OCI-M2 (cell line): ENCODE measurements at regions not wholly inside any gene's neighbourhood (a gene's known extent, or its start where the extent isn't known, plus 50 kb on each side); places are given as distances from the start of the nearest gene placed in this dataset.

Experiments
- DNase-seq: peaks from one replicate; lab custom pipeline; 2025; ENCODE audit not compliant: unreplicated experiment; lab: John Stamatoyannopoulos, UW

DNA sequence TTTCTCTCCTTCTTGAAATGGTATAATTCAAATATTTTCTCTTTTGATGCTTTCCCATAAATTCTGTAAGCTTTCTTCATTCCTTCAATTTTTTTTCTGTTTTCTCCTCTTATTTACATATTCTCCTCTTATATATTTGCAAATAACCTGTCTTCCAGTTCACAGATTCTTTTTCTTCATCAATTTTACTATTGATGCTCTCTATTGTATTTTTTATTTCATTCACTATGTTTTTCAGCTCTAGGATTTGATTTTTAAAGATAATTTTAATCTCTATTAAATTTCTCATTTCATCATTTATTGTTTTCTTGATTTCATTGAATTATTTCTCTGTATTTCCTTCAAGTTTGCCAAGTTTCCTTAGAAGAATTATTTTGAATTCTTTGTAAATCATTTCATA lies 54.0 kb upstream of the PRPS1L1 start:
- no peak for DNase-seq

DNA sequence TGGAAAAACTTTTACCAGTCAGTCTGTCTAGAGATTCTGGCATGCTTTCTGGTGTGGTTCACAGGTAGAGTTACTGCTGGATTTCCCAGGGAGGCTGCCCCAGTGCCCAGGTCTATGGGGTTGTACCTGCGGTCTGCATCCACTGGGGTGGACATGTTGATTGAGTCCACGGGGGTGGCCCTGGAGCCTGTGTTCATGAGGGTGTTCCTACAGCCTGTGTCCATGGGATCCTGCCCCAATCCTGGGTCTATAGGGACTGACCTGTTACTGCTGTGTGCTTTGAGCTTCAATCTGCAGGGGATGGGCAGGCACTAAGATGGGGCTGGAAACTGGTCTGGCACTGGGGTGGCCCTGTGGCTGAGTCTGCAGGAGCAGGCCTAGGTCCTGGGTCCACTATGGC lies 54.5 kb upstream of the PRPS1L1 start:
- DNase-seq: no peak

DNA sequence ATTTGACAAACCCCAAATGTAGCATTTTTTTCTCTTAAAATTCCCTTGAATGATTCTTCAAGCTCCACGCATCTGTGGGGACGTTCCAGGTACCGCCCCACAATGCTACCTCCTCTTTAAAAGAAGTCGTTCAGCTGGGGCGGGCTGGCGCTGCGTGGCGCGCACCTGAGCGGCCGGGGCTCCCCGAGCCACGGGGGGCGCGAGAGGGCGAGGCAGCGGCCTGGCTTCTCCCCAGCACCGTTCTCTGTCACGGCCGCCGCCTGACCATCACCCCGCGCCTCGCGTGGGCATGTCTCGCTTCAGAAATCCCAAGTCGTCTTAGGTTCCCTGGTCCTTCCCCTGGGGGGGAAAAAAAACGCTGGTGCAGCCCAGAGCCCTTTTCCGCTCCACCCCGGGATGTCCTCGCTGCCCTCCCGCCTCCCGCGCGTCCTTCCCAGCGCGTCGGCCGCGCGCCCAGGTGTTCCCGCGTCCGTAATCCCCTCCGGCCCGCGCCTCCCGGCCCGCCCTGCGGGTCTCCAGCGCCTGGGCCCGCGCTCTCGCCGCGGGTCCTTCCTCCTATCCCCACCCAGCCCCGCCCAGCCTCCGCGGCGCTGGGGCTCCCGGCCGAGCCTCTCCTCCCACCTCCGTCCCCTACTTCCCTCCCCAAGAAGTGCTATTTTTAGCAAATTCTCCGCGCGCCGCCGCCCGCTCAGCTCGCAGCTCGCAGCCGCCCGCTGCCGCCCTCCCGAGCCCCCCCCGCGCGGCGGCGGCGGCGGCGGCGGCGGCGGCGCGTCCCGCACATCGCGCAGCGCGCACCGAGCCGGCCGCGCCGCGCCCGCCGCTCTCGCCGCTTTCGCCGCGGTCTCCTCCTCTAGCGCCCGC lies 58.7 kb upstream of the PRPS1L1 start:
- no peak for DNase-seq

DNA sequence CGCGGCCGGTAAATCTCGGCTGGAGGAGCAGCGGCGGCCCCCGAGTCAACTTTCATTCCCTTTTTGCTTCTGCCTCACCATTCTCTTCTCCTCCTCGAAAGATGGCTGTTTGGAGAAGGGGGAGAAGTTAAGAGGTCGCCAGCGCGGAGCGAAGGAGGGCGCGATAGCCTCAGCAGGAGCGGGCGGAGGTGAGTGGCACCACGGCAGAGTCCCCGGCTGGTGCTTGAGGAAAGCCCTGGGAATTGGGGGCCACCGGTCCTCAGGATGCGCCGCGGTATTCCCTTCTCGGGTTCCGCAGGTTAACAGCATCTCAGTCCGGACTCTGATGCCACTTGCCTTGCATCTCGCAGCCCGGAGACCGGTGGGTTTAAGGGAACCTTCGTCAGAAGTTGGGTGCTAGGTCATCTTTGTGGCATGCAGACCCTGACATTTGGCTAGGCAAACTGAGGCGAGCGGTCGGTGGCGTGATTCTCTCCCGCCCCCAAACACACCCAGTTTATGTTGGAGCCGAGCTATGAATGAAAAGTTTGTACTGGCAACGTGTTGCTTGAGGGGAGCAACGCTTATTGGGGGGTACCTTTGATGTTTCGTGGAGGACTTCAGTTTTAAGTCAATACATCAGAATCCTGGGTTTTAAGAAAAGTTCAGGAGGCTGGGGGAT lies 59.5 kb upstream of the PRPS1L1 start:
- no peak for DNase-seq

DNA sequence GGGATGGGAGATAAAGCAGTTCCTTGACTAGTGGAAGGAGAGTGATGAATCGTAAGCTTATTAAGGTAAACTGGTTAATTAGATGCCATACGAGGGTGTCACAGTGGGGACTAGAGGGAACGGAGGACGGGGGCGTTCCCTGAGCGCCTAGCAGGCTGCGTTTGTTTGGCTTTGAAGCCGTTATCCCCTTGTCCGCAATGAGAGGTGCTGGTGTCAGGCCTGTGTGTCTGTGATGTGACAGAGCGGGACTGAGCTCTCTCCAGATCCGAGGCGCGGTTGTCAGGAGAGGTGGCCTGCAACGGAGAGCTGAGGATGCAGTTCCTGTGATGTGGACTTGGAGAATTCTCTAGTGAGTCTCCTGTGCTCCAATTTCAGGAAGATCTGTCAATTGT lies 60.0 kb upstream of the PRPS1L1 start:
- no peak for DNase-seq

DNA sequence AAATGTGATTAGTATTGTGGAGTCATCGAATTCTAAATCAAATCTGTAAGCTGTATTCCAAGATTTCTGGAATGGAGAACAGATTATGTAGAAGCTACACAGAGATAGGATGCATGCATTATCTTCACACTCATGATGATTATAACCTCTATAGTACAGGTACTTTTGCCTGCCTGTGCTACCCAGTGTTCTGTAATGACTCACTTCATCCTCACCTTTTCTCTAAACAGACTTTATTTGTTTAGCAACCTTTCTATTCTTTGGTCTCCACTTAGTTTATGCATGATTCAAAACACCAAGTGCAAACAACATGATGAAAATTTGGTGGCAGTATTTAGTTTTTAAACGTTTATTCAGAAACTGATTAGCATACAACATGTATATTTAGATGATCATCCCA lies 68.4 kb upstream of the PRPS1L1 start:
- DNase-seq: no peak

DNA sequence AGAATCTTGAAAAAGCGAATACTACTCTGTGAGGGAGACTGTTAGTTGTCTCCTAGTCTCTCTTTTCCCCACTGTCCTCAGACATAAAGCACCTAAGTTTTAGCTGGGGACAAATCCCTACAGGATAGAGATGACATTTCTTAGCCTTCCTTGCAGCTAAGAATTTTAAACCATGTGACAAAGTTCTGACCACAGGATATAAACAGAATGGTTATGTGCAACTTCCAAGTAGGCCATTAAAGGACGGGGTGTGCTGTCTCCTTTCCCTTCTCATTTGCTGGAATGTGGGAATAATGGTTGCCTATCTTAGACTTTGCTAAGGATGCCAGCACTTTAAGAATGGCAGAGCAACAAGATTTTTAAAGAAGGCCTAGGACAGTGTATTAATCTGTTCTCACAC lies 74.9 kb upstream of the PRPS1L1 start:
- no peak for DNase-seq

DNA sequence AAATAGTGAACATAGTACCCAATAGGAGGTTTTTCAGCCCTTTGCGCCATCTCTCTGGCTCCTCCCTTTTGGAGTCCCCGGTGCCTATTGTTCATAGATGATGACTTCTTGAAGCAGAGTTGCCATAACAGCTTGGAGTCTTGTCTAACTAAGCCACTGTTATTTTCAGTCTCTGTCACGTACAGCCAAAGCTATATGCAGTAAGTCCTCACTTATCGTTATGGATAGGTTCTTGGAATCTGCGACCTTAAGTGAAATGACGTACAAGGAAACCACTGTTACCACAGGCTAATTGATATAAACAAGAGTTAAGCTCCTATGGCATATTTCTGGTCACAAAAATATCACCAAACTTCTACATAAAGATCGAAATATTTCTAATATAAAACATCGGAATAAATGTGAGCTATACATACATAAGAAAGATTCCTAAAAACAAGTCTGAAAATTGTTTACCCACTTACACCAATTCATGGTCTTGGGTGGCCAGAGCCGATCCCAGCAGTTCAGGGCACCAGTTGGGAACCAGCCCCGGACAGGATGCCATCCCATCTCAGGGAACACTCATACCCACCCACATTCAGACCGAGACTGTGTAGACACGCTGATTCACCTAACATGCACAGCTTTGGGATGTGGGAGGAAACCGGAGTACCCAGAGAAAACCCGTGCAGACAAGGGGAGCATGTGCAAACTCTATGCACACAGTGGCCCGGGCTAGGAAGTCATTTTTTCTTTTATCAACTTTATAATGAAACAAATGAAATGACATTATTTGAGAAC lies 76.0 kb upstream of the PRPS1L1 start:
- DNase-seq: no peak

DNA sequence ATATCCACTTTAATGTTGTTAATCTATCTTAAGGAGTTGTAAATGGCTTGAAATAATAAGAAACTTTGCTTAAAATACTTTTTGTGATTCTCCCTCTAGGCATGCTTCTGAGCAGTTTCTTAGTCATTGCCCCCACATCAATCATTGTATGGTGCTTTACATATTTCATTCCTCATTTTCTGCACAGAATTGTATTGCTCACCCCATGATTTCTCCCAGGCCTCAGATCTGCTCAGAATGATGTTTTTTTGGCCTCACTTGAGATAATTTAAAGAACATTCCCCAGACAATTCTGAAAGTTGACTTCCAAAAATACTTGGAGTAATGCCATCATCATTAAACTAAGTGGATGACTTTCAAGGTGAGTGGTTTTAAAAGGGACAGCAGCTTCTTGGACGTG lies 82.1 kb upstream of the PRPS1L1 start:
- DNase-seq: no peak

DNA sequence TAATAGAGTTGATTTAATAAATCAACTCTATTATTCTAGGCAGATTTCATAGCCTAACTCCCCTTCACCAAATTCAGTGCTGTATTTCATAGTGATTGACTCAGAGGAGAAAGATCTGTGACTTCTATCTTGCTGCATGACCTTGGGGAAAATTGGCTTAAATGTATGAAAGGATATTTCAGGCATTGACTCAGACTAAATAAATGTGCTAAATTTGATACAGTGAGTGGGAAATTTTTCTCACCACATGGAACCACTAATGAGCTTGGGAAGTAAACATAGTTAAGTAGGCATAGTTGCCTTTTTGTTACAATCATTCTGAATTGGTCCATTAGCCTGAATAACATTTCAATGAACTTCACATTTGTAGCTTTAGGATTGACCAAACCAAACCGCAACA lies 89.0 kb upstream of the PRPS1L1 start:
- DNase-seq: no peak

DNA sequence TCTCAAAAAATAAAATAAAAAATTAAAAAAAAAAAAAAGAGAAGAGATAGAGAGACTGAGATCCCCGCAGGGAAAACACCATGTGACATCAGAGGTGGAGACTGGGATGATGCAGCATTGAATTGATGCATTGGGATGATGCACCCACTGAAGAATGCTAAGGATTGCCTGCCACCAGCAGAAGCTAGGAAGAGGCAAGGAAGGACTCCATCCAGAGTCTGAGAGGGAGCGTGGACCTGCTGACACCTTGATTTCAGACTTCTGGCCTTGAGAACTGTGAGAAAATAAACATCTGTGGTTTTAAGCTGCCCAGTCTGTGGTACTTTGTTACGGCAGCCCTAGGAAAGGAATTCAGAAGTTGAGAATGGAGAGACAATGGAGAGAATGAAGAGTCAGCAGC lies 89.8 kb upstream of the PRPS1L1 start:
- no peak for DNase-seq

DNA sequence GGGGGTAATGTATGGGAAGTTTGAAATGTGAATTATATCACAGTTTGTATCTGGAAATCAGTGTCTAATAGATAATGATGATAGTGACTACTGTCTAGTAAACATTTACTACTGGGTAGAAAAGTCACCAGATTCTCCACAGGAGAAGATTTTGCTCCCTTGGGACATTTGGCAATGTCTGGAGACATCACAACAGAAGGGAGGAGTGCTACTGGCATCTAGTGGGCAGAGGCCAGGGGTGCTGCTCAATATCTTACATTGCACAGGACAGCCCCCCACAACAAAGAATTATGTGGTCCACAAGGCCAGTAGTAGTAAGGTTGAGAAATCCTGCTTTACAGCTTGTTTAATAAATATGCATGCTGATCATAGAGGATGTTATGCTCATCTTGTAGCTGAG lies 92.3 kb upstream of the PRPS1L1 start:
- no peak for DNase-seq

DNA sequence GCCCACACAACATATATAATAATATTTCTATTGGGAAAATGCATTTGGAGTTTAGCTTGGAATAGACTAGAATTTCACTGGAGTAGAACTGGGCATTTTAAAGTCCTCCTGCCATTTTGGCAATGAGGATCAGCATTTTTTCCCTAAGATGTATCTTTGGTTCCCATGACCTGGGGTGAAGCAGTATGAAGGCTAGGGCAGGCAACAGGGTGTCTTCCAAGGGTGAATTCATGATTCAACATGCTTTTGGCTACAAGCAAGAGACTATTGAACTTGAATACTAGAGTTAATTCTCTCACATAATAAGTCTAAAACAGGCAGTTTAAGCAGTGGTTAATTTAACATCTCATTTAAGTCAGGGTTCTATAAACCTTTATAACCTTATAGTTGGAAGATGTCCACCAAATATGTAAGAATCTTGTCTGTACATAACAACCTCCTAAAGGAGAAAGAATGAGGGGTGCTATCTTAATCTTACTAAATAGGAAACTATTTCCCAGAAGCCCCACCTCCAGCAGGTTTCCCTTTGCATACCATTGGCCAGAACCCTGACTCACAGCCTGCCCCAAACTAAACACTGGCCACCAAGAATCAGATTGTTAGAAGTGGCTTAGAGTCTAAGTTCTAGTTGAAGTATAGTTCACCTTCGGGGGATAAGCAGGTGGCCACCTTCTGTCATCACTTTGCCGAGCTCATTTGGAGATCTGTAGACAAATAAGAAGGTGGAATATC lies 96.0 kb upstream of the PRPS1L1 start:
- no peak for DNase-seq

DNA sequence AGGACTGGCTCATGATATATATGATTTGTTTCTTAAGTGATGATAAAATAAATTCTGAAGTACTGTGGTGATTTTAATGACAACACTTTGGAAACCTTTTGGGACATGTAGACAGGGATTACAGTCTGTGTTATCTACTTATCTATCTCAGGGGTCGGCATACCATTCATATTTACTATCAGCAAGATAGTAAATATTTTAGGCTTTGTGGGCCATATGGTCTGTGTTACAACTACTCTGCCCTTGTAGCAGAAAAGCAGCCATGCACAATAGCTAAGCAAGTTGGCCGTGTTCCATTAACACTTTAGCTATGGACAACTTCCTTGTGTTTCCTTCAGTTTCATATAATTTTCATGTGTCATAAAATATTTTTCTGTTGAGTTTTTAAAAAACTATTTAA lies 97.8 kb upstream of the PRPS1L1 start:
- DNase-seq: no peak

DNA sequence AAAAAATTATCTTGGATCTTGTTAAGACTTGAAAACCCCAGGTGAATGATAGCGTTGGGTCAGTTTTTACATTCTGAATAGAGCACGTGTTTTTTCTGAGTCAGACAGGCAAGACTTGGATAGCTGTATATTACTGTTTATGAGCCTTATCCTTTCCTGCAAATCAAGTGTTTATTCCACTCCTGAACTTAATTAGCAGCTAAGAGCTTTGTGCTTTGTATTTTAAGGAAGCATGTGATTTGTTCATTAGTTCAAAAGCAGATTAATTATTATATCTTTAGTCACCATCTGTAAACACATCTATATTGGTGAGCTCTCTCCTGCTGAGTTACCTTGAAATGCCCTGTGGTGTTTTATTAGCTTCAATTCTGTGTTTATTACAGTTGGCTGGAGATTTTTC lies 98.6 kb upstream of the PRPS1L1 start:
- no peak for DNase-seq

DNA sequence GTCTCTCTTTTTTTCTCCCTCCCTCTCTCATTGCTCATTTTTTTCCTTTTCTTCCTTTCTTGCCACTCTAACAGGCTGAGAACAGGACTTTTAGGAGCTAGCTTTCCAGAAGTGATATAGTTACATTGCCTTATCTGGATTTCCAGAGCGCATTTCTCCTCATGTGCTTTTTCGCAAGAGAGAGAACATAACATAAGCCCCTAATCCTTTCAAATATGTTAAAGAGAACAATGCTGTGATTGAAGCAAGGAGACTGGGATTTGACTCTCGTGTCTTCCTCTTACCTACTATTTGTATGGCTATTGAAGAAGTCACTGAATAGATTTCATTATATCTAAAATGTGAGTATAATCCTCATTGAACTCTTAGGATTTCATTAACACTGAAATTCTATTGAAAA lies 101.2 kb upstream of the PRPS1L1 start:
- no peak for DNase-seq

DNA sequence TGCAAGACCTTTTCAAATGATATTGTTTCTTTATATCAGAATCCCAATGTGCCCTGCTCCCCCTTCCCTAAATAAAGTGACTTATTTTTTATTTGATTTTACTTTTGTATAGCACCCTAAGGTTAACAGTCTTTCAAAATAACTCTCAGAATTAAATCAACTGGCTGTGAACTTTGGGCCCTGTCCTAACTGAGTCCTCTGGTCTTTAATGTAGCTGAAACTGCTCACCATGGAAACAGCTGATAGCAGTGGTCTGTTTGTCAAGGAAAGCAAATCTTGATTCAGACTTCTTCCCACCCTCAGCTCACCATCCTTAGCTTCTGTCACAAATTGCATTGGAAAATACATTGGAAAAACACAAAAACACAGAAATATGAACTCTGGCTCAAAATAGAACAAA lies 105.2 kb upstream of the PRPS1L1 start:
- no peak for DNase-seq

DNA sequence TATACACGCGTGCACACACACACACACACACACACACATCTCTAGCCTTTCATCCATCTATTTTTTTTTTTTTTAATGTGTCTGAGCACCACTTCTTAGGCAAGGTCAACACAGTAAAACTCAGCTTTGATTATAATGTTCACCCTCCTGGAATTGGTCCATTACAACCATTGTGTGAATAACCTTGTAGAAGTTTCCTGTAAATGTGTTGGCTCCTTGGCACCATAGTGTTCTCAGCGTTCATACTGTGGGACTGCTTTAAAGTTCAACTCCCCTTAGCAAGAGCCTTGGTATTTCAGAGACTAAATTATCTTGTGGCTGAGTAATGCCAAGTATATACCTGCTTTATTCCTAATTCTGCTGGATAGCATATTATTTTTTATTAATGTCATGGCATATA lies 106.3 kb upstream of the PRPS1L1 start:
- no peak for DNase-seq

DNA sequence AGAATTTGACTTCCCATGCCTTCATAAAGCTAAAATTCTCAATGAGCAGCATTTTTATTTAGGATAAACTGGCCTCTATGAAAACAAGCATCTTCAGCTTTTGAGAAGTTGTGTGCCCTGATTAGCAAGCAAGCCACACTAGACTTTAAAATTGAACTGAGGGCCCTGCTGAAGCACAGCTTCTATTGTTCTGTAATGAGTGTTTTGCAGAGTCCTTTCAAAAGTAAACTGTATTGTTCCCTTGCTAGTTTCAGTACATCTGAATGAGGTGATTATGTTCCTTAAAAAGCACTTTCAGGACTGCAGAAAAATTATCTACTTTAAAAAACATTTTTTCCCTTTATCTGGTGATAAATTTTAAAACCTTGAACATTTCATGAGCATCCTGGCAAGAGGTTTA lies 113.3 kb upstream of the PRPS1L1 start:
- no peak for DNase-seq

DNA sequence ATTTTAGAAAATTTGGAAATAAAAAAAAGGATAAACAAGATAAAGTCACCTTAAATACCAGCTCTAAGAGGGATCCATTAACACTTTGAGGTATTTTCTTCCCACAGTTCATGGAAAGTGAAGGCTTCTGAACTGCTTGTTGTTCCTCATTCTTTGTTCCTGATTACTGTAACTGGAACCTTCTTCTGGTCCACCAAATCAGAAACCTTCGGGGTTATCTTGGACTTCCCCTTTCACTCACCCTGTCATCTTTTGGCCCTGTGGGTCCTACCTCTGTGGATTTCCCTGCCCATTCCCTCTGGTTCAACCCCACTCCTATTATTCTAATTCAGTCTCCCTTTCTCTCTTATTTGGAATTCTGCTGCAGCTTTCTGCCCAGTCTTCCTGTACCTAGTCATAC lies 116.5 kb upstream of the PRPS1L1 start:
- no peak for DNase-seq

DNA sequence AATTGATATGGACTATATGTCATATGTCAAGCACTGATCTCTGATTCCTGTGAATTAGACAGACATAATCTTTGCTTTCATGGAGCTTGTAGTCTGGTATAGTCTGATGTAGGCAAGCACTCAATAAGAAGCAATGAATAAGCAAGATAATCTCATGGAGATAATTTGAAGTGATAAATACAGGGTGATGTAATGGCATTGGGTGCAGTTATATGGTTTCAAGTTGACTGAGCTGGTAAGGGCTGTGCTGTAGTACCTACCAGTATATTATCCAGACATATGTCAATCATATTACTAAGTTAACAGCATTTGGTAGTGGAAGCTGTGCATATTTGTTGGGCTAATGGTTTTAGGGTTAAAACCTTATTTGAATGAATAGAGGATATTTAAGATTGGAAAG lies 117.5 kb upstream of the PRPS1L1 start:
- no peak for DNase-seq
